ENCODE measurements at regions not wholly inside any gene's neighbourhood (a gene's known extent, or its start where the extent isn't known, plus 50 kb on each side); places are given as distances from the start of the nearest gene placed in this dataset.

- TF ChIP-seq POLR2A (IDR thresholded peaks at IDR 0.05; ENCODE audit: control extremely low read depth in 1 of 2, low read depth in 2 of 2, low read length in 2 of 2) (no peak), CBX8 (IDR thresholded peaks at IDR 0.05; ENCODE audit: borderline replicate concordance, low read depth, low read length) (no peak), SIN3A (conservative IDR thresholded peaks at IDR 0.05 in 1 of 2, IDR thresholded peaks at IDR 0.05 in 1 of 2; ENCODE audit: low read depth in 1 of 2, low read length in 2 of 2) (no peak), GABPA (IDR thresholded peaks at IDR 0.05; ENCODE audit: borderline replicate concordance, insufficient read depth, low read length) (no peak), HDAC2 (IDR thresholded peaks at IDR 0.05; ENCODE audit: borderline replicate concordance in 1 of 2, low read depth in 2 of 2, low read length in 2 of 2) (no peak), JUN (IDR thresholded peaks at IDR 0.05; ENCODE audit: low read depth, low read length) (no peak), KDM1A (IDR thresholded peaks at IDR 0.05; ENCODE audit: borderline replicate concordance, low read length) (no peak), JUND (IDR thresholded peaks at IDR 0.05; ENCODE audit: low read length) (no peak)
Observed at GRCh38 chr3:25212736-25213135, 215.3 kb upstream of the RARB start.

Measured in H1 (cell line).